ENCODE measurements at regions not wholly inside any gene's neighbourhood (a gene's known extent, or its start where the extent isn't known, plus 50 kb on each side); places are given as distances from the start of the nearest gene placed in this dataset.
"Not testable (repeated sequence)": the region's sequence is repeated elsewhere in the genome, so short reads cannot be mapped to it uniquely, and the experiment has no call there.

GRCh38 chr7:25725451-25725850, 426.5 kb upstream of the NFE2L3 start:
- no peak for DNase-seq

DNA sequence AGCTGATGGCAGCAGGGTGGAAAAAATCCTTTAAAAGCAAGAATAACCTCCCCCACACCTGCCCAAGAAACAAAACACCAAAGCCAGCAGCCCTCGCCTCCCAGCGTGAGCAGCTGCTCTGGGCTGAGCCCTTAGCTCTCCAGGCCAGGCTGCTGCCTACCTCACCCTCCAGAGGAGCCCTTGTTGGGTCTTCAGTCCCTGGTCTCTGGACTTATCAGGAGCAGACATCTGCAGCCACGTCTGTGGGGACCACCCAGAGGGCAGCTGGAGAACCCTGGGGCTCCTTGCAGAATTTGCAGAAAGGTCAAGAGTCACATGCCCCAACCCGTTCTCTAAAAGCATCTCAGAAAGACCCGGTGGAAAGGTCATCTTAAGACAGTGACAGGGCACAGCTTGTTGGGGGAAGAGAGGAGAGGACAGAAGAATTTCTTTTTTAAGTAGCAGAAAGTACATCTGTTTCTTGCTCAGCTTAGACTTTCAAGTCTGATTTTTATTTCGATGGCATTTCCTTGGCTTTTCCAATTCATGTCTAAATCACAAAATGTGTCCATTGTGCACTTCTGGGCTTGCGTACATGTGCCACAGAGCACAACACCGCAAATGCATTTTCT, 425.7 kb upstream of the NFE2L3 start:
- DNase-seq: no peak

- no peak for DNase-seq
Observed at GRCh38 chr7:25726781-25727311, 425.2 kb upstream of the NFE2L3 start.

GRCh38 chr7:25727446-25727845, 424.6 kb upstream of the NFE2L3 start:
- no peak for DNase-seq

- no peak for DNase-seq
Observed at GRCh38 chr7:25727876-25728275, 424.1 kb upstream of the NFE2L3 start.

GRCh38 chr7:25731068-25731845, 420.7 kb upstream of the NFE2L3 start:
- DNase-seq: no peak

DNA sequence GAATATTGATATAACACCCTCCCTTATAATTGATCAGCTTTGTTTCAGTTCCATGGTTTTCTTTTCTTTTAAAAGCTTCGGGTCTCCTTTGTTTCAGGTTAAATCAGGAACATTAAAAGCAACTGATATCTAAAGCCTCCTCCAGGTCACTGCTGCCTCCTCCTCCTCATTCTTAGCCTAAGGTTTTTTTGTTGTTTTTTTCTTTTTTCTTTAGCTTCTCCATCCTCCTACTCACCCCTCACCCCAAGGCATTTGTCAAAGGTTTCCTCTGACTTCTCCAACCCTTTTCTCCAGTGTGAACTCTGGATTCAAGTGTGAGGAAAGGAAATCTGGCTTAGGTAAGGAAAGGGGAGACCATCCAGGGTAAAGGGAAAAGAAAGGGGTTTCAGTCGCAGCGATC, 420.2 kb upstream of the NFE2L3 start:
- no peak for DNase-seq

DNA sequence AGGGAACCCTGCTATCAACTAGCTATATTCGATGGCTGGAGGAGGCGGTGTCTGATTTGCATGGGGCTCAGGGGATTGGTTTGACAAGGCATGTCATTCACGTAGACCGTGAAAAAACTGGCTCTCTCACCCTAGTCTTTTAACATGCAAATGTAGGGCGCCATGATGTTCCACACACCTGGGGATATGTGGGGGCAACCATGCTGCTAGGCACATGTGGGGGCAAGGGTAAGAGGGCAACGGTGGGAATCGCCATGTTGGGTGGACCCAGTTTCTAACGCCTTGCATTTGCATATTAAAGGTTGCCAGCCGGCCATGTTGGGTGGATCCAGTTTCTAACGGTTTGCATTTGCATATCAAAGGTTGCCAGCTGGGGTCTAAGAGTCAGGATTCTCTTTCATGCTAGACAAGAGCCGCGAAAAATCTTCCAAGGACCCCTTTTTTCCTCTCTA, 419.2 kb upstream of the NFE2L3 start:
- no peak for DNase-seq

DNA sequence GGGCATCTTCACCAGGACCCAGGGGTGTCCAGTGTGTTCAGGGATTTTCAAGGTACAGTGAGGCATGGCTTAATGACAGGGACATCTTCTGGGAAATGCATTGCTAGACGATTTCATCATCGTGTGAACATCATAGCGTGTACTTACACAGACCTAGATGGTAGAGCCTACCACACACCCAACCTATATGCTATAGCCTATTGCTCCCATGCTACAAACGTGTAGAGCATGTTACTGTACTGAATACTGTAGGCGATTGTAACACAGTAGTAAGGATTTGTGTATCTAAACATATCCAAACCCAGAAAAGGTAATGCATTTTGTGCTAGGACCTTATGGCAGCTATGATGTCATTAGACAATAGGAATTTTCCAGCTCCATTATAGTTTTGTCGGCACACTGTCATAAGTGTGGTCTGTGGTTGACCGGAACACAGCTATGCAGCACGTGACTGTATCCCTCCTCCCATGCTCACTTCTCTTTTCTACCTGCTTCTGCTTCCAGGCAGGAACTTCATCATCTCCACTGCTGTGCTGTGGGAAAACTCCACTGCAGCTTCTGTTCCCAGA, 416.2 kb upstream of the NFE2L3 start:
- DNase-seq: no peak

DNA sequence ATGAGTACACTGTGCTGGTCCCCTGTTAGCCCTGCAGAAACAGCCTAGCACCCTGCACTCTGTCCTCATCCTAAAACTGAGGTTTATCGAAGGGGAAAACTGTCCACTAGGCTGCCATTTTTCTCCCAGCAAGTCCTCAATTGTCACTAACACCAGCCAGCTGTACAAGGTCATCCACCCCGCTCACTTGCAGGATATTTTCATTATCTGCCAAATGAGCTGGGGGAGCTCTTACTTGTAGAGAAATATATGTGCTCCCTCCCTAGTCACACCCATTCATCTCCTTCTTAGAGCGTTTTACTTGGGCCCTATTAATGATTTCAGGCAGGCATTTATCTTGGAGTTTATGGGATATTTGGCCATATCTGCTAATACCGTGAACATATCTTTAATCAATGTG, 413.5 kb upstream of the NFE2L3 start:
- no peak for DNase-seq

DNA sequence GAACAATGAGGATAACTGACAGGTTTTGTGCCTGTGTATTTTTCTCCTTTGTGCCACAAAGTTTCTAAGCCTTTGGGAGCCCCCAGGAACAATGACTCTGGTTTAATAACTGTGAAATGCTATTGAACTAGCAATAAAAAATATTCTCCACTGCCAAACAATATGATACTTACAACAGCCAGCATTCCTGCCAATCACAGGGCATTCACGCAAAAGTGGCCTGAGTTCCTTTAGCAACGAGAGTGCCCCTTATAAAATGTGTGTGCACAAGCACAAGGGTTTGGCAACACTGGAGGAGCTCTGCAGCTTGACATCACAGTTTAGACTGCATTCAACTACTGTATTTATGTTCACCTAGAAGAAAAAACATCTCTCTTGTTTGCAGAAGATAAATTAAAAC, 412.9 kb upstream of the NFE2L3 start:
- DNase-seq: no peak

DNA sequence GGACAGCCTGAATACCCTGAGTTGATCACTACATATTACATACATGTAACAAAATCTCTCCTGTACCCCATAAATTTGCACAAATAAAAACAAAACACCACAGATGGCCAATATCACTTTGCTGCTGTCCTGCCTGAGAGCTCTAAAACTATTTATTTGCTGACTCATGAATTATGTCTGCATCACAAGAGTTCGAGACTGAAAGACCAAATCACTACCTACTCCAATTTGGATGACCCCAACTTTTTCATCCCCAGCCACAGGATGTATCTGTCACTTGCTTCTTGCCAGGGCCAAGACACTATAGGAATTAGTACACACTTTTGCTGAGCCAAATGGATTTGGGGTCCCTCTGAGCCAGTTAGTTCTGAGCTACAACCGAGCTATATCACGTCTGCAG, 409.7 kb upstream of the NFE2L3 start:
- DNase-seq: no peak

GRCh38 chr7:25743670-25744451, 408.1 kb upstream of the NFE2L3 start:
- DNase-seq: not testable (repeated sequence)

GRCh38 chr7:25750744-25751508, 401.1 kb upstream of the NFE2L3 start:
- no peak for DNase-seq

DNA sequence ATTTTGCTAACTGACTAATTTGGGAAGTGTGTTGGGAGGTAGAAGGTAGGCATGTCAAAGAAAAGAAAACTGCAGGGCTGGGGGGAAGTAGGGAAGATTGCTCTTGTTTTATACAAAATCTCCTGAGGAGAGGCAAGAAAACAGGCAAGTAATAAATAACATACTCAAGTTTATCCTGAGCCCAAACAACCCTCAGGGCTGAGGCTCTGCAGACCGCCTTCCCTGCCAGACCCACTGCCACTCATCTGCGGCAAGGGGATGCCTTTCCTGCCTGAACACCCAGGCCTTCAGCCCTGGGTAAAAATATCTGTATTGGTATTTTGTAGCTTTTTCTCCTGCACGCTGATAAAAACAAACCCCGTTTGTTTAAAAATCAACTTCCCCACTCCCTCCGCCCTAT, 399.8 kb upstream of the NFE2L3 start:
- DNase-seq: no peak

DNA sequence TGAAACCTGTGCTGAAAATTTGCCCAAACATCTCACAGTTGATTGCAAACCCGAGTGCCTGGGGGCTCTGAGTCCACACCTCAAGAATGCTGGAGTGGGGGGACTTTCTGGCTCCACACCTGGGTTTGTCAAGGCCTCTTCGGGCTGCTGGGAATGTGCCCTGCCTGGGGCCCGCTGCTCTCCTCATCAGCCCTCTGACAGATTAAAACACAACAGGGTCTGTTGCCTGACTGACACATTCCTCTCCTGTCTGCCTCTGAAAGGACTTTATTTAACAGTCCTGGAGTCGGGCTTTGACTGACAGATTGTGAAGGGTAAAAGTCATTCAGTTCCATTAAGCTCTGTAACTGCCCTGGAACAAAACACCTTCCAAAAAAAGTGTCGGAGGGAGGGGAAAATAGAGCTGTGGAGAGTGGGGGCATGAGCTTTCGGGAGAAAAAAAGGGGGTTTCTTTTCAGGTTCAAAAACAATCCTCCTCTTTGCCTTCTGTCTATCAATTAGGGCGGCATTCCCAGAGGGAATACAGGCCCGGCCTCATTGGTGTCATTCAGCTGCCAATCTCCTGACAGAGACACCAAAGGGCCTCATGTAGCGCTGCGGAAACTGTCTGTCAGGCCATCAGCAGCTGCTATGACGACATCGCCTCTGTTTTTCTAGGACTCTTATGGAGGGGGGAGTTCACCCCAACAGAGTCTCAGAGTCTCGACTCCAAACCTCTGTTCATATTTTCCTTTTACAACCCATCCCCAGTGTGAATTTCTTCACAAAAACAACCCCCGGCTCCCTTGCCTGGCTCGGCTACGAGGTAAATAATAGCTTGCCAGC, 398.8 kb upstream of the NFE2L3 start:
- no peak for DNase-seq

- no peak for DNase-seq
Observed at GRCh38 chr7:25753837-25754236, 398.2 kb upstream of the NFE2L3 start.

- DNase-seq: no peak
Observed at GRCh38 chr7:25754333-25754732, 397.7 kb upstream of the NFE2L3 start.

DNA sequence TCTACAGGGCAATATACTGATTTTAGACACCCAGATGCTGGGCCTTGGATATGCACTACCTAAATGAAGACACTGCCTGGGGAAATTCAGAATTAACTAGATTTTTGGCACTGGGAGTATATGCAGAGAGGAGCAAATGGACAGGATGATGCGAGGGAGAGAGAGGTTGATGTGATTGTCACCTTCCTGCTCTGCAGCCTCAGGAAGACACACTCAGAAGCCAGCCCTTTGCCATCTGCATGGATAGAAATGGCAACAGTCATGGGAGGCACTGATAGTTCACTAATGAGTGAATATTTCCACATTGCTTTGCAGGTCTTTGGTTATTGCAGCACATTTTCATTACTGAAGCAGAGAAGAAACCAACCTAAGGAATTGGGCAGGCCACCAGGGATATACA, 397.2 kb upstream of the NFE2L3 start:
- no peak for DNase-seq

DNA sequence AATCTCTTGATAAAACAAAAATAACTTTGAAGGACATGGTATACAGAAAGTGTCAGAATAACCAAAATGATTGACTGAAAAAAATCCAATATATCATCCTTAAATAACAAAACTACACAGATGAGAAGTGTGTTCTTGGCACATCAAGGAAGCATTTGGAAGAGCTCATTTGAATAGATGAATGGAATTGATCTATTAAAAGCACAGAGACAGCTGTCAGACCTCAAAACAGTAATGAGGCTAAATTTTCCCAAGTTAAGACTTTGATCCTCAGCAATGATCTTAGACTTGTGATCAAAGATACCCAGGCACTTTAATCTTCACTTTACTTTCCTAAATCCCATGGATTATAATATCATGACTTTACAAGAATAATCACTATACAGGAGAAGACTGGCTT, 395.4 kb upstream of the NFE2L3 start:
- no peak for DNase-seq

- DNase-seq: no peak
Observed at GRCh38 chr7:25758559-25758958, 393.4 kb upstream of the NFE2L3 start.

- no peak for DNase-seq
Observed at GRCh38 chr7:25759286-25759685, 392.7 kb upstream of the NFE2L3 start.

Data from stimulated activated CD4-positive, alpha-beta T cell treated with anti-CD3 and anti-CD28 coated beads, Interleukin-2, amount 100 ng/mL, for 48 hours (primary cell).